HepG2 (cell line): ENCODE measurements at regions not wholly inside any gene's neighbourhood (a gene's known extent, or its start where the extent isn't known, plus 50 kb on each side); places are given as distances from the start of the nearest gene placed in this dataset.
"Not testable (repeated sequence)": the region's sequence is repeated elsewhere in the genome, so short reads cannot be mapped to it uniquely, and the experiment has no call there.

Experiments used
- ATRX ChIP-seq: sonication (generic); formaldehyde crosslinking; IDR thresholded peaks from 2 replicates; pipeline ENCODE4 v1.4.0; 2020; ENCODE audit warnings: missing genetic modification reagents, borderline replicate concordance
- CREM ChIP-seq, 2 experiments: sonication (generic) in 1 of 2; formaldehyde crosslinking in 1 of 2; IDR thresholded peaks; 2 replicates each; pipeline versions ENCODE4 v1.4.0 to v1.6.1; 2016 to 2020; ENCODE audit warnings: antibody characterized with exemption in 1 of 2, mild to moderate bottlenecking in 1 of 2, missing genetic modification reagents in 1 of 2
- EZH2 ChIP-seq: conservative IDR thresholded peaks from 2 replicates; pipeline ENCODE4 v1.6.1; 2012; ENCODE audit warnings: mild to moderate bottlenecking, low read depth, low read length, moderate library complexity
- MIXL1 ChIP-seq: IDR thresholded peaks from 2 replicates; pipeline ENCODE4 v1.6.1; 2016
- PREB ChIP-seq: sonication (generic); formaldehyde crosslinking; IDR thresholded peaks from 2 replicates; pipeline ENCODE4 v1.4.0; 2020; ENCODE audit warnings: missing genetic modification reagents
- ZBTB8A ChIP-seq: sonication (generic); formaldehyde crosslinking; IDR thresholded peaks from 2 replicates; pipeline ENCODE4 v1.4.0; 2020; ENCODE audit warnings: mild to moderate bottlenecking, low read depth, missing genetic modification reagents, borderline replicate concordance
- ZEB1 ChIP-seq: IDR thresholded peaks from 2 replicates; pipeline ENCODE4 v1.6.1; 2012; ENCODE audit warnings: mild to moderate bottlenecking, low read depth, inconsistent platforms; ENCODE audit not compliant: insufficient replicate concordance
- ZFP41 ChIP-seq: sonication (generic); formaldehyde crosslinking; IDR thresholded peaks from 2 replicates; pipeline ENCODE4 v1.4.0; 2020; ENCODE audit warnings: mild to moderate bottlenecking, missing genetic modification reagents, borderline replicate concordance
- ZKSCAN5 ChIP-seq: sonication (generic); formaldehyde crosslinking; IDR thresholded peaks from 2 replicates; pipeline ENCODE4 v1.5.1; 2020; ENCODE audit warnings: mild to moderate bottlenecking, missing genetic modification reagents

- TF ChIP-seq ATRX (CRISPR knock-in tag); ZBTB8A (CRISPR knock-in tag); PREB; EZH2; ZKSCAN5; ZEB1; MIXL1; CREM (IDR thresholded peaks at IDR 0.05); CREM (CRISPR knock-in tag; IDR thresholded peaks at IDR 0.05); ZFP41 (CRISPR knock-in tag): not testable (repeated sequence)
Observed at GRCh38 chr5:162964144-162964543, 473.3 kb upstream of the CCNG1 start.
